NCI-H146 treated with DMSO at 0.1 percent for 48 hours (cell line): ENCODE measurements at regions not wholly inside any gene's neighbourhood (a gene's known extent, or its start where the extent isn't known, plus 50 kb on each side); places are given as distances from the start of the nearest gene placed in this dataset.
A peak's percentile ranks its signal among the peaks of the same experiment; 100 is the strongest.

Source experiments
- DNase-seq: peaks from one replicate; lab custom pipeline; 2025; ENCODE audit not compliant: unreplicated experiment; lab: John Stamatoyannopoulos, UW

DNA sequence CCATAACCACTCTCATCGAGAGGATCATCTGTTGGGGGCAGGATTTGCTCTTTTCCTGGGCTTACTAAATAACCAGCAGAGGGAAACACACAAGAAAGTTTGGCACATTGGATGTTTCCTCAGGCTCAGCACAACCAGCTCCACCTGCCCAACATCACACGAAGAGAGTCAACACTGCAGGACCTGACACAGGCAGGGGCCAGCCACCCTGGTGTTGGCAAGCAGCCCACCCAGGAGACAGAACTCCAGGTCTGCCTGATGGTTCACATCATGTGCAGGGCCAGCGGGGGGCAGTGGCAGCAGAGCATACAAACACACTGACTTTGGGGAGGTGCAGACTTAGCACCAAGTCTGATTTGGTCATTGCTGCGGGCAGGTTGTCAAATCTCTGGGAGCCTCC is 182.3 kb upstream of the GALNT2 start:
- peak; percentile 25 for DNase-seq

DNA sequence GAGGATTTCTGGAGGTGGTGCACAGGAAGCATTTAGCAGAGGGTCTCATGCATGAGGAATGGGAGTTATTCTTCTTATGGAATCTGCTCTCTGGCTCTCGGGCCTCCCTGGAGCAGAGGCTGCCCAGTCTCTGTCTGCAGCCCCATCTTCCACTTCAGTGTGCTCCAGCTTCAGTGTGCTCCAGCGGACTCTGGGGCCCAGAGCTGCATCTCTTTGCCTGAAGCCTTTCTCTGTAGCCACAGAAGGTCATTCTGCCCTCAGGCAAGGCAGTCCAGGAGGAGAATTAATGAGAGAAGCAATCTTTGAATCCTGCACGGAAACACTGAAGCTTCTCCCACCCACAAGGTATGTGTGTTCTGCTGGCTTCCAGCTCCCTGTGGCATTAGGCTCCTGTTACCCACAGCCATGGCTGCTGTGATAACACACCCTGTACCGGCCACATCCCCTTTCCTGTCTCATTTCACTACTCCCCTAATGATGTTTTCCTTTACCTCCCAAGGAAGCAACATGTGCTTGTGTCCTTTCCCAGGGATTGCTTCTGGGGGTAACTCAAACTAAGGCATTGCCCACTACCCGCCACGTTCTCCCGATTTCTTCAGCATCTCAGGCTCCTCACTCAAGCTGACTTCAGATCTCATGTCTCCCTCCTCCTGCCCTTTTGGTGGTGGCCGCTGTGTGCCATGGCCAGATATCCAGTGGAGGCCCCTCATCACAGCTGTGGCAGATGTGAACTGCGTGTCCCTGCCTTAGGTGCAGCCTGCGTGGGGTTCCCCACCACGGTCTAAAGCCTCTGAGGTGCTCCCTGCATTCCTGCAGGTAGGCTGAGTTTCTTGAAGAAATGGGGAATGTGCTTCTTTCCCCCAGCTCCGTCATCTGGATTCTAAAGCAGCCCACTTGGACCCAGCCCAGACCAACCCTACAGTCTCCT is 181.2 kb upstream of the GALNT2 start:
- no peak for DNase-seq

DNA sequence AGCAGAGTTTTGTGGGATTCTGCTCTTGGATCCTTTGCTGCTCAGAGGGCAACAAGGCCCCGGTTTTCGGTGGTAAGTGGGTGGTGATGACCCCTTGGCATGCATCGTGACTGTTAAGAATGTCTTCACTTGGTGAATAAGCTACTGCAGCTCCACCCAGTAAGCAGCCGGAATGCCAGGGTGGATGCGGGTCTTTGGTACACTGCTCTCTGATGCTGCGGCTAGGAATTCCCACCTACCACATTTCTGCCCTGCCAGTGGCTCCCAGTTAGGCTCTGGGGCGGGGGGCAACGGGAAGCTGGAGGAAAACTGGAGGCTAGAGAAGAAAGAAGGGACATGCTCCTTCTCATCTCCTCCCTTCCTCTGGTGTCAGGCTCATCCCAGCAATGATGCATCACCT is 180.4 kb upstream of the GALNT2 start:
- no peak for DNase-seq

DNA sequence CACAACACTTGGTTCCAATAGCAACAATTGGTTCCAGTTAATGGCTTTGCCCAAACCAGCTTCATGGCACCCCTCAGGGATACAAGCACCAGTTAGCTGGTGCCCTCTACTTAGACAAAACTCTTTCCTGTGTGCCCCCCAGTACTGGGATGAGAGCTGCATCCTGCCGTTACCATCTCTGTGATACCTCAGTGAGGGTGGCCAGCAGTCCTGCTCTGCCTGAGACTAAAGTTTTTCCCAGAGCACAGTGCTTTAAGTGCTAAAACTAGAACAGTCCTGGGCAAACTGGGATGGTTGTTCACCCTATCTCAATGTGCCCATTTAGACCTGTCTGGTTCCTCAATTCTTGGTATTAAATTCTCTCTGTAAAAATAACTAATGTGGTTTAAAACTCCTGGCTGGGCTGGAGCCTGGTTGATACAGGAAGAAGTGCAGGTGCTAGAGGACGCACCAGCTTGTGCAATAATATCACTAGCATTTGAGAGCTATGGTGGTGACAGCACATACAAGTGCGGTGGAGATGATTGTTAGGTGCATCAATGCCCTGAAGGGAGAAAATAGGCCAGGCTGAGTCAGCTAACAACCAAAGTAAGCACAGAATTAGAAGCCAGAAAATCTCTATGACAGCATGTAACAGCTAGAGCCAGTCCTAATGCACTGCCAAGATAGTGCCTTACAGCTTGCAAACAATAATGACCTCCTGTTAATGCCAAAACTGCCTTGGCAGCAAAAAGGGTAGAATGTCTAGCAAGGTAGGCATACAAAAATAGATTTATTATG is 179.8 kb upstream of the GALNT2 start:
- no peak for DNase-seq

DNA sequence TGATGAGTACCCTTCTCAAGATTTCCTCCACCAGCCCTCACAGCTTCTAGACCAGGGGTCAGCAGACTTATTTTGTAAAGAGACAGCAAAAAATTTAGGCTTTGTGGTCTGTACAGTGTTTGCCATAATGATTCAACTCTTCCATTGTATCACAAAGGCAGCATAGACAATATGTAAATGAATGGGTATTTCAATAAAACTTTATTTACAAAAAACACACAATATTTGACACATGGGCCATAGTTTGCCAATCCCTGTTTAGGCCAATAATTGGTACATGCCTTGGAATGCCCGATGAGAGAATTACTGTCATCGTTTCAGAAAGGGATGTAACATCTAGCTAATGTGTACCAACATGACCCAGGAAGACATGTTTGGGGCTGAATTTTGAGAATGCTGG is 178.9 kb upstream of the GALNT2 start:
- no peak for DNase-seq

DNA sequence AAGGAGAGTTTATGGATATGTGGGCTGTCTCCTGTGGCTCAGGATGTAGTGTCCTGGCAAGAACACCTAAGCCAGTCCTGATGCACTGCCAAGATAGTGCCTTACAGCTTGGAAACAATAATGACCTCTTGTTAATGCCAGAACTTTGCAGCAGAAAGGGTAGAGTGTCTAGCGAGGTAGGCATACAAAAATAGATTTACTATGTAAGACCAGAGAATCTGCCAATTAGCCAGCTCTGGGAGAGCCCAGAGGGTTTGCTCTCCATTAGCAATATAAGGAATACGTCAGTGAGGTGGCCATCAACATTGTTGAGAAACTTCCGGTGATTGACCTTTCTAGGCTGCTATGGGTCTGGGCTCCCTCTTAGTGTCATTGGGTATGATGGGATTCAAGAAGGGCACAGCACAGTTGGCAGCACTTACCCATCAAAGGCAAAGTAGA is 178.5 kb upstream of the GALNT2 start:
- no peak for DNase-seq

DNA sequence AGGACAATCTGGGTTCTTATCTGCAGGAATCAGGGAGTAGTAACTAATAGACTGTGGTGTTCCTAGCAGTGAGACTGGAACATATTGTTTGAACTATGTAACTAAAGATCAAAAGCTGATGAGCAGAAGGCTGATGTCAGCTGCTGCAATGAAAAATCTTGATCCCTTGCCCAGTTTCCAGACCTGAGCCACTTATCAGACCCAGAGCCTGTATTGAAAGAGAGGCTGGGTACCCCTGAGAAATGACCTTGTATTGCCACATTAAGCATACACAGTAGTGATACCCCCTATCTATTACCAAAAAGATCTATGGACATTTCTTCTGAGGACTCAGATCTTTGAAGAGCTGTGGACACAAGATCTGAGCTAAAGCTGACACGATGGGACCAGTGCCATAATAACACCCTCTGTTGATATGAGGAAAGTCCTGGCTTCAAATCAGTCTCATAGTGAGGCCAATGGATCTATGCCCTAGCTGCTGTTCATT is 178.0 kb upstream of the GALNT2 start:
- no peak for DNase-seq

DNA sequence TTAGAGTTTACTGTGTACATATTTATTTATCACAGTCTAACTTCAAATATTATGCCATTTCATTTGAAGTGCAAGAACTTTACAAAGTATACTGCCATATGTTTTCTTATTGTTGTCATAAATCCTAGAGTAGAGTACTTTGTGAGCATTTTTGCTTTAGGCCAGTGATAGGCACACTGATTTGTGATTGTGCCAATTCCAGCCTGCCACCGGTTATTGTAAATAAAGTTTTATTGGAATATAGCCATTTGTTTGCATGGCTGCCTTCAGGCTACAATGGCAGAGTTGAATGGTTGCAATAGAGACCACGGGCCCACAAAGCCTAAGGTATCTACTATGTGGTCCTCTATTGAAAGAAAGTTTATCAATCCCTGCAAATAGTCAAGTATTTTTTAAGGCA is 175.8 kb upstream of the GALNT2 start:
- no peak for DNase-seq

DNA sequence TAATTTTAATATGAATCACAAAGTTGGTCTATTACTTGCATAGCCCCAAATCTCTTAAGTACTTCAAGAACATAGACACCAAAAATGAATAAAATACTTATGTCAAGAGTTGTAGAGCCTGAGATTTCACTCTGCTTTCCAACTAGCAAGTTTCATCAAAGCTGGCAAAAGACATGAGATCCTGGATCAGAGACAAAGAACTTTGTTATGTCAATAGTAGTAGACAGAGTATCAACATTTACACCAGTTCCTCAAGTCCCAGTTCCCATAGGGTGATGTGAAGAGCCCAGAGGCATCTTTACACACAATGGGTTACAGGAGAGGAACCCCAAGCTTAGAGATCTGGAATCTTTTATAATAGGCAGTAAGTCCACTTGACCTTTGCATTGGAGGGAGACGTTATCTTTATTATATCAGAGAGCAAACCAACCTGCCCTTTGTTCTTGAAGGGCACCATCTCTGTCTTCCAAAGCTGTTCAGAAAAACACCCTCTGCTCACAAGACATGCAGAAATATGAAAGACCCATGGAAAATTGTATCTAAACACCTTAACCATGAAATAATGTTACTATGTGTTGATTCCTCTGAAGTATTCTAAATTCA is 174.4 kb upstream of the GALNT2 start:
- no peak for DNase-seq

DNA sequence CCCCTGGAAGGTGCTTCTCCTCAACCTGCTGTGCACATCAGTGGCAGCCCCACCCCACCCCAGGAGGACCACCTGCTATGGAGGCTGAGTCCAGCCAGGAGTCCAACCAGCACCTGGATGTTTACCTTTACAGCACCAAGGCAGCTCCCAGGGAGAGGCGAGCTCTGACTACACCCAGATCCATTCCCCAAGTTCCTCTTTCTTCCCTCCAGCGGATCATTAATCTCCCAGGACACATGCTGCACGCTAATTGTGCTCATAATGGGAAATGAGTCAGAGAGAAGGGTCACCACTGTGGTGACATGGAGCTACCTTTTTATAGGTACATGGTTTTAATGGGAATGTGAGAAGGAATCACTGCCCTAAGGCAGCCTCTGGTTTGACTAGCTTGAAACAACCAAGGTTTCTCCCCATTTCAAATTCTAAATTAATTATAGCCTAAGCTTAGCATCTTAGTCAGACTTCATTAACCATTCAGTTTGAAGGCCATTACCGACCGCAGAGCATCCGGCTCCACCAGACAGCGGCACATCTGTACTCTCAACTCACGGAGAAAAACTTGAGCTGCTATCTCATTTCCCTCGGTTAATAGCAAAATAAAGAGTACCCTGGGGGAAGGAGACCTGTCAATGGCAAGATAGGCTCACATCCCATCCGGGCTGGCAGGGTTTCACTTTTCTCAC is 173.1 kb upstream of the GALNT2 start:
- DNase-seq: peak; percentile 91

DNA sequence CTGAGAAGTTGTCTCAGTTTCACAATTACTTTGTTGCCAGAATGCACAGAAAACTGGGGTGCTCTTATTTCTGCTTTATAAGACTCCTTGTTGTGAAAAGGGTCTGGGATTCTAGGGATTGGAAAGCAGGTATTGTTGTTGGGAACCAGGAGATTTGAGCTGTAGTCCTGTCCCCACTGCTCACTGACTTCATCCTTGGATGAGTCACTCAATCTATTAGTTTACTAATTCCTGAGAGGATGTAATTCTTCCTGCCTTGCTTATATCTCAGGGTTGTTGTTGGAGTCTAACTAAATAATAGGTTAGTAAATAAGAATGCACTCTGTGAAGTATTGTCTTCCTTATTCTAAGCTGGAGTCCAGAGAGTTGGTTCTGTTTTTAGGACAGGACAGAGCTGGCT is 172.5 kb upstream of the GALNT2 start:
- DNase-seq: no peak

DNA sequence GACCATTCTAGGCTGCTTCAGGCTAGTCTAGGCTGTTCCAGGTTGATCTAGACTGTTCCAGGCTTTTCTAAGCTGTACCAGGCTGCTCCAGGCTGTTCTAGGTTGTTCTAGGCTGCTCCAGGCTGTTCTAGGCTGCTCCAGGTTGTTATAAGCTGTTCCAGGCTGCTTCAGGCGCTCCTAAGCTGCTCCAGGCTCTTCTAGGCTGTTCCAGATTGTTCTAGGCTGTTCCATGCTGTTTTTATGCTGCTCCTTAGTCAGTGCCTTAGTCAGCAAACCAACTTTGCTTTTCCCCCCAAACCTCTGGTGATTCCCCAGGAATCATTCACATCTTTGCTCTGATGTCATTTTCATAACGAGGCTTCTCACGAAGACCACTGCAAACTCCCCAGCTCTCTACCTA is 171.4 kb upstream of the GALNT2 start:
- no peak for DNase-seq

DNA sequence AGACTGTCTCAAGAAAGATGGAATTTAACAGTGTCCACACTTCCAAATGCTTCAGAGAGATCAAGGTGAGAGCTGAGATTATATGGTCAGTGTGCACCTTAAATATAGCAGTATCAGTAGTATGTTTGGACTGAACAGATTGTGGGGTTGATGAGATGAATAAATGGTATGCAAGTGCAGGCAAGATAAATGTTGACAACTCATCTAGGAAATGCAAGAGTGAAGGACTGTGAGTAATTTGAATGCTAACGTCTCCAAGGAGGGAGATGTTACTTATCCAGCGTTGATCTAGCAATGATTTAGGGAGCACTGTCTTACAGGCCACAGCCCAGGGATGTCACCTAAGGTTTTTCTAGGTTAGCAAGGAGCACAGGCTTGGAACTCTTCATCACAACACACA is 170.7 kb upstream of the GALNT2 start:
- no peak for DNase-seq

DNA sequence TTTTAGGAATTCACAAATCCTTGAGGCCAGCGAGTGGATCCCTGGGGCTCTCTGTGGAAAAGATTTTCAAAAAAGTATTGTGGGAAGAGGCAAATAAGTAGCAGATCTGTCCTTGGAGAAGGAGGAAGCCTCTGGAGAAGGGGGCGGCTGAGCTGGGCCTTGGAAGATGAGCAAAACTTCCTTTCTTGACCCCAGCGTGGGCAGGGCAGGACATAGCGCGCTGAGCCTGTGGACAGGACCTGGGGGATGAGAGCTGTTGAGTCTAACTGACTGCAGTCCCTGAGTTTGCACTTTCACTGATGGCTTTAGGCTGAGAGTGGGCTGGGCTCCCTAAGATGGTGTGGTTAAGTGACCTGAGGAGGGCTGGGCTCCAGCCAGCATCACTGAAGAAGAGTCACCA is 170.2 kb upstream of the GALNT2 start:
- DNase-seq: no peak

DNA sequence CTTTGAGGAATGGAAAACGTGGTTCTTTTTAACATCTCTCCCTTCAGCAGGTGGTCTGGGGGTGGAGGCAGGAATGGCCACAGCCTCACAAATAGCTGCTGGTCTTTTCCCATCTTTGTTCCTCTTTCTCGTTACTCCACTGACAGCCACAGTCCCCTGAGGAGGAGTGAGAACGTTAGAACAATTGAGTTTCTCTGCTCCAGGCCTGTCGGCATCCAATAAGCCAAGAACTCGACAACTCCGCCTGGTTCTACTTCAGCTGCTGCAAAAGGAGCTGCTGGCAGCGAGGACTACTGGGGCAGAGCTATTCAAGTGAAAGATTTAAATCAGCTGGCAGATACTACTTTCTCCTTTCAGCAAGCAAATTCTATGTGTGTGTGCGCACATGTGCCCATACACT is 169.5 kb upstream of the GALNT2 start:
- no peak for DNase-seq

DNA sequence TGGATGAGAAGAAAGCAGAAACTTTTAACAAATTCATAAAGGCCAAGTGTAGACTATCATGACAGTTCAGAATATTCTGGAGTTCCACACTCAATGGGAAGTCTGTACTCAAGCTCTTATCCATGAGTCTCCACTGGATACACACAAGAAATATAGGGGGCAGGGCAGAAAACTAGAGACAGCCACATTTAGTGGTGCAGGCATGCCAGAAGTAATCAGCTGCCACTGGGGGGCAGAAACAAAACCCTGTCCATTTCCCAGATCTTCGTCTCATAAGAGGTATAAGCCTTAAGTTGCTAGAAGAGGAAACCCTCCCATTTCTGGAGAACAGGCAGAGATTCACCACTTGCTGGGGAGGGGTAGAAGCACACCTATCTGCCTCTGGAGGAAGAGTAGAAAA is 166.8 kb upstream of the GALNT2 start:
- no peak for DNase-seq

DNA sequence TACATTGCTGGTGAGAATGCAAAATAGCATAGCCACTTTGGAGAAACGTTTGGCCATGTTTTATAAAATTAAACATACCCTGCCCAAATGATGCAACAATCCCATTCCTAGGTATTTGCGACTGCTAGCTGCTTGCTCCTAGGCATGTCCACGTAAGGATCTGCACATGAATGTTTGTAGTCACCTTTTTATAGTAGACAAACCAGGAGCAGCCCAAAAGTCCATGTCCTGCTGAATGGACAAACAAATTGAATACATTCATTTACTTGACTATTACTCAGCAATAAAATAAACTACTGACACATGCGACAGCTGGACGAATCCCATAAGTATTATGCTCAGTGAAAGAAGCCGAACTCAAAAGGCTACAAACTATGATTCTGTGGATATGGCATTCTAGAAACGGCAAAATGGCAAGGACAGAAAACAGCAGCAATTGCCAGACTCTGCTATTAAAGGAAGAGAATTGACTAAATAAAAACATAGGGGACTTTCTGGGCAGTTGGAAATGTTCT is 161.9 kb upstream of the GALNT2 start:
- DNase-seq: no peak

DNA sequence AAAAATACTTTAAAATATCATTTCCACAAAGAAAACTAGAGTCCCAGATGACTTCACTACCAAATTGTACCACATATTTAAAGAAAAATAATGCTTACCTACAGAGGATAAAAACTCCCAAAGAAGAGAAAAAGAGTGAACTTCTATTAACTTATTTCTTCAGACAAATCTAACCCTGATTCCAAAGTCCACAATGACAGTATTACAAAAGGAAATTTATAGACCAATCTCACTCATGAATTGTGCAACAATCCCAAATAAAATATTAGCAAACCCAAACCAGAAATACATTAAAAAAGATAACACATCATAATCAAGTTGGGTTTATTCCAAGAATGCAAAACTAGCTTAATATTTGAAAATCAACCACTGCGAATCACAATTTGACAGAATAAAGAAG is 161.4 kb upstream of the GALNT2 start:
- no peak for DNase-seq

DNA sequence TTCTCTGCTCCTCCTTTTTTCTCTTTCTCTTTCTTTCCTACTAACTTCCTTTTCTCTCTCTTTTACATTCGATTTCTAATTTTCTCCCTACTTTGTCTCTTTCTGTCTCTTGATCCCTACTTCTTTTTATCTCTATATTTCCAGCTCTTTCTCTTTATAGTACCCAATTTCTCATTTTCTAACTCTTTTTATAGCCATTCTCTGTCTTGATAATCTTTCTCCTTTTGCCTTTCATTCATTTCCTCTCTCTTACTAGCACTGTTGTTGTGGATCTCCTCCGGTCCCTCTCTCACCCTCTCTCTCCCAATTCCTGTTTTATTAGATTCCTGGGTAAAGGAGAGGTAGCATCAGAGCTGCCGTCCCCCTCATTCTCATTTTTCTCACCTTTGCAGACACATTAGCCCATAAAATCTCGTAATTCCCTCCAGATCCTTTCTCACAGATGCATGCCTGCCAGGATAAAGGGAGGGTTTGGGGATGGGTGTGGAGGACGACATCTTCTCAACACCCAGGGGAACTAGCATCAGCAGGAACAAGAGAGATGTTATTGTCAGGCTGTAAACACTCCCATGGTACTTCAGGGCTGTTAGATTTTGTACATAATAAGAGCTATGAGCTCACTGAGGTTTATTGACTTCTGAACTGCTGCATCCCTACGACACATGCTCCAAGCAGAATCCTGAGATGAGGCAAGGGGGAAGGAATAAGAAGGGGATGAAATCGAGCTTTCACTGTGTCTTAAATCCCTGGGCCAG is 159.0 kb upstream of the GALNT2 start:
- DNase-seq: peak; percentile 4

DNA sequence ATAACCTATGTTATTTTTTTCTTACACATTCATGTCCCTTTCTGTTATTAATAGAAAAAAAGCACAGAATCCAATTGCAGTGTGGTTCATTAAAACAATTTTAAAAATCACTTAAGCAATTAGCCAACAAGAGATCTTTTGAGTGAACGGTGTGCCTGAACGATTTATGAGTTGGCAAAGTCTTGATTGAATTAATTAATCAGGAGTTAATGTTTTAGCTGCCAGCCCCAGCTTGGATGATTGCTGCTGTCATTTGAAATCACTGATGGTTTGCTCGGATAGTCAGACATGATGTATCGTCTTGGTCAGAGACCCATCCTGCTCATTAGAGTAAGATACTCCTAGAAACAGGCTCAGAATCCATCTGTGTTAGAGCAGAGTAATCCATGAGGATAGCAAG is 158.3 kb upstream of the GALNT2 start:
- DNase-seq: no peak
